Spinal cord (tissue), 9 donors: ENCODE measurements at regions not wholly inside any gene's neighbourhood (a gene's known extent, or its start where the extent isn't known, plus 50 kb on each side); places are given as distances from the start of the nearest gene placed in this dataset.

Experiments
- DNase-seq, 6 donors: peaks; one replicate each; pipeline versions ENCODE4 v3.0.0 to v3.0.0-alpha.2; 2013 to 2015; ENCODE audit warnings: low spot score in 6 of 6, low read depth in 4 of 6
- H3K27ac ChIP-seq: one replicate; pipeline ENCODE4 v1.5.1; 2013; ENCODE audit warnings: low read depth, low read length, control low read depth
- H3K27me3 ChIP-seq: one replicate; pipeline ENCODE4 v1.6.1; 2013; ENCODE audit warnings: low read length; ENCODE audit not compliant: control insufficient read depth, insufficient read depth
- H3K36me3 ChIP-seq: one replicate; pipeline ENCODE4 v1.6.1; 2013; ENCODE audit warnings: low read length; ENCODE audit not compliant: control insufficient read depth, insufficient read depth
- H3K4me1 ChIP-seq: one replicate; pipeline ENCODE4 v1.6.1; 2013; ENCODE audit warnings: low read length; ENCODE audit not compliant: control insufficient read depth, insufficient read depth
- H3K4me3 ChIP-seq: one replicate; pipeline ENCODE4 v1.5.1; 2013; ENCODE audit warnings: low read depth, low read length, control low read depth
- H3K9me3 ChIP-seq: one replicate; pipeline ENCODE4 v1.6.1; 2013; ENCODE audit warnings: low read length; ENCODE audit not compliant: control insufficient read depth, insufficient read depth
- WGBS: methylation state at CpG from one replicate; pipeline ENCODE4 v1.1.5; 2013; ENCODE audit warnings: missing lambda C conversion rate; ENCODE audit not compliant: insufficient coverage; 5-methylcytosine and 5-hydroxymethylcytosine counted together
- donor health status: healthy.

- H3K4me3 ChIP-seq, result no peak overlapping the region
- H3K27me3 ChIP-seq, result no peaks in the 10 kb centered on the region
- no peak for DNase-seq
- WGBS, result 96% methylated on average over 10 of the region's 14 CpGs
- H3K36me3 ChIP-seq, result no peaks in the 10 kb centered on the region
- peaks cover 3% of the 10 kb centered on the region for H3K9me3 ChIP-seq
- H3K4me1 ChIP-seq, result no peaks in the 10 kb centered on the region
- no peak overlapping the region for H3K27ac ChIP-seq
These were observed 60.2 kb downstream of the RGS12 start for GRCh38 chr4:3352941-3353594.

- Histone ChIP-seq H3K36me3 (no peaks in the 10 kb centered on the region), H3K4me3 (no peak overlapping the region), H3K9me3 (peaks cover 3% of the 10 kb centered on the region), H3K27ac (no peak overlapping the region), H3K27me3 (no peaks in the 10 kb centered on the region), H3K4me1 (no peaks in the 10 kb centered on the region)
- WGBS, result 75% methylated on average over 2 of the region's 4 CpGs
- no peak for DNase-seq
These were observed 61.1 kb downstream of the RGS12 start for GRCh38 chr4:3353752-3354454.

GRCh38 chr4:3354455-3354811, 61.6 kb downstream of the RGS12 start:
- Histone ChIP-seq H3K27me3 (no peaks in the 10 kb centered on the region), H3K27ac (no peak overlapping the region), H3K36me3 (no peaks in the 10 kb centered on the region), H3K4me3 (no peak overlapping the region), H3K4me1 (no peaks in the 10 kb centered on the region), H3K9me3 (peaks cover 3% of the 10 kb centered on the region)
- 86% methylated on average over 1 of the region's 4 CpGs for WGBS
- no peak for DNase-seq

- DNase-seq, result no peak
- H3K27ac ChIP-seq, result no peak overlapping the region
- WGBS, result 96% methylated on average over 4 of the region's 8 CpGs
- no peak overlapping the region for H3K4me3 ChIP-seq
- H3K27me3 ChIP-seq, result no peaks in the 10 kb centered on the region
- no peaks in the 10 kb centered on the region for H3K36me3 ChIP-seq
- peaks cover 3% of the 10 kb centered on the region for H3K9me3 ChIP-seq
- H3K4me1 ChIP-seq, result no peaks in the 10 kb centered on the region
These were observed 62.5 kb downstream of the RGS12 start for GRCh38 chr4:3355266-3355748.

GRCh38 chr4:3358656-3359055, 65.8 kb downstream of the RGS12 start:
- peaks cover 3% of the 10 kb centered on the region for H3K9me3 ChIP-seq
- no CpG with 5 or more reads among the region's 1 CpG for WGBS
- no peaks in the 10 kb centered on the region for H3K27me3 ChIP-seq
- peaks cover 5% of the 10 kb centered on the region for H3K4me1 ChIP-seq
- H3K27ac ChIP-seq, result no peak overlapping the region
- no peak overlapping the region for H3K4me3 ChIP-seq
- no peak for DNase-seq
- peaks cover 10% of the 10 kb centered on the region for H3K36me3 ChIP-seq

GRCh38 chr4:3360777-3361176, 68.0 kb downstream of the RGS12 start:
- Histone ChIP-seq H3K27ac (no peak overlapping the region), H3K27me3 (no peaks in the 10 kb centered on the region), H3K4me3 (no peak overlapping the region), H3K4me1 (peaks cover 24% of the 10 kb centered on the region), H3K9me3 (peaks cover 3% of the 10 kb centered on the region), H3K36me3 (peaks cover 26% of the 10 kb centered on the region)
- DNase-seq, result no peak
- 76% methylated on average over 6 of the region's 8 CpGs for WGBS

GRCh38 chr4:3361406-3361805, 68.6 kb downstream of the RGS12 start:
- Histone ChIP-seq H3K4me1 (peaks cover 30% of the 10 kb centered on the region), H3K4me3 (no peak overlapping the region), H3K9me3 (peaks cover 3% of the 10 kb centered on the region), H3K27me3 (no peaks in the 10 kb centered on the region), H3K36me3 (peaks cover 31% of the 10 kb centered on the region), H3K27ac (no peak overlapping the region)
- no peak for DNase-seq
- WGBS, result 92% methylated on average over 12 of the region's 12 CpGs

- H3K4me1 ChIP-seq, result peaks cover 35% of the 10 kb centered on the region
- WGBS, result 92% methylated on average over 7 of the region's 12 CpGs
- H3K27ac ChIP-seq, result no peak overlapping the region
- DNase-seq, result no peak
- H3K36me3 ChIP-seq, result peaks cover 36% of the 10 kb centered on the region
- H3K4me3 ChIP-seq, result no peak overlapping the region
- H3K27me3 ChIP-seq, result no peaks in the 10 kb centered on the region
- H3K9me3 ChIP-seq, result peaks cover 3% of the 10 kb centered on the region
These were observed 69.1 kb downstream of the RGS12 start for GRCh38 chr4:3361896-3362295.

- Histone ChIP-seq H3K27me3 (no peaks in the 10 kb centered on the region), H3K27ac (no peak overlapping the region), H3K9me3 (peaks cover 2% of the 10 kb centered on the region), H3K36me3 (peaks cover 40% of the 10 kb centered on the region), H3K4me1 (peaks cover 43% of the 10 kb centered on the region), H3K4me3 (no peak overlapping the region)
- 95% methylated on average over 14 of the region's 19 CpGs for WGBS
- no peak for DNase-seq
These were observed 69.8 kb downstream of the RGS12 start for GRCh38 chr4:3362431-3363287.
